Endothelial cell of umbilical vein (primary cell): ENCODE measurements at regions not wholly inside any gene's neighbourhood (a gene's known extent, or its start where the extent isn't known, plus 50 kb on each side); places are given as distances from the start of the nearest gene placed in this dataset.

Experiments used
- BruUV-seq: library from RNA; stranded (reverse); fragments of 400-500 nt; replicated peaks from 2 replicates; lab custom pipeline; 2021; lab: Mats Ljungman, UMichigan
- CTCF ChIA-PET: fragments of 300-600, 350-600 bp; sonication (Branson Sonifier 250); formaldehyde crosslinking; loops from one replicate; lab custom pipeline; 2021; ENCODE audit warnings: antibody characterized with exemption, inconsistent platforms; lab: Charles Lee
- POLR2A ChIA-PET: fragments of 300-600, 350-600 bp; sonication (Branson Sonifier 250); formaldehyde crosslinking; loops from one replicate; lab custom pipeline; 2021; ENCODE audit warnings: antibody characterized with exemption, inconsistent platforms; lab: Charles Lee
- DNase-seq: peaks from one replicate; pipeline ENCODE4 v3.0.0-alpha.2; 2011; ENCODE audit warnings: low read depth, low spot score
- FAIRE-seq: peaks from 2 replicates; lab custom pipeline; 2011; peaks lifted over from hg19 to GRCh38; lab: Jason Lieb, UNC
- H2AFZ ChIP-seq: 2 replicates; pipeline ENCODE4 v1.6.0; 2012; ENCODE audit warnings: low read depth, low read length, control low read depth, inconsistent platforms
- H3K27ac ChIP-seq: 2 replicates; pipeline ENCODE4 v1.5.1; 2011; ENCODE audit warnings: low read depth, mild to moderate bottlenecking, control low read depth, low read length, moderate library complexity; ENCODE audit not compliant: insufficient read depth
- H3K27me3 ChIP-seq, 2 experiments: 2 replicates each; pipeline versions ENCODE4 v1.6.0 to v1.6.1; 2011; ENCODE audit warnings: low read length in 2 of 2, mixed read lengths in 1 of 2; ENCODE audit not compliant: control insufficient read depth in 2 of 2, insufficient read depth in 2 of 2
- H3K36me3 ChIP-seq, 2 experiments: 2 replicates in 1 of 2; 3 replicates in 1 of 2; pipeline ENCODE4 v1.5.1; 2011; ENCODE audit warnings: low read length in 2 of 2, mild to moderate bottlenecking in 1 of 2, moderate library complexity in 1 of 2; ENCODE audit not compliant: control insufficient read depth in 2 of 2, insufficient read depth in 2 of 2; ENCODE audit errors: extremely low read depth in 1 of 2
- H3K4me1 ChIP-seq: 3 replicates; pipeline ENCODE4 v1.5.1; 2011; ENCODE audit warnings: mild to moderate bottlenecking, low read length; ENCODE audit not compliant: control insufficient read depth, insufficient read depth; ENCODE audit errors: extremely low read depth
- H3K4me2 ChIP-seq: 2 replicates; pipeline ENCODE4 v1.6.1; 2011; ENCODE audit warnings: low read length, control low read depth, mixed read lengths; ENCODE audit not compliant: insufficient read depth
- H3K4me3 ChIP-seq, 3 experiments: fragments of 200-600 bp in 1 of 3; sonication (generic), shearing (Covaris generic) in 1 of 3; replicated peaks in 1 of 3; 2 replicates each; pipeline ENCODE4 v1.5.1; 2011 to 2016; ENCODE audit warnings: control low read depth in 3 of 3, low read length in 3 of 3, mild to moderate bottlenecking in 2 of 3, inconsistent platforms in 1 of 3, low read depth in 1 of 3, moderate library complexity in 1 of 3; ENCODE audit not compliant: insufficient read depth in 1 of 3
- H3K79me2 ChIP-seq: 2 replicates; pipeline ENCODE4 v1.6.0; 2012; ENCODE audit warnings: low read length, inconsistent platforms; ENCODE audit not compliant: control insufficient read depth, insufficient read depth
- H3K9ac ChIP-seq: replicated peaks from 2 replicates; pipeline ENCODE3; 2011; ENCODE audit warnings: low read length, control low read depth; ENCODE audit not compliant: insufficient read depth; ENCODE audit errors: extremely low read depth
- H3K9me1 ChIP-seq: replicated peaks from 3 replicates; pipeline ENCODE4 v1.6.0; 2011; ENCODE audit warnings: mild to moderate bottlenecking, low read length; ENCODE audit not compliant: control insufficient read depth, insufficient read depth; ENCODE audit errors: extremely low read depth
- H3K9me3 ChIP-seq: replicated peaks from 2 replicates; pipeline ENCODE4 v1.5.1; 2012; ENCODE audit warnings: low read length, inconsistent platforms; ENCODE audit not compliant: control insufficient read depth, insufficient read depth
- H4K20me1 ChIP-seq: replicated peaks from 2 replicates; pipeline ENCODE3; 2011; ENCODE audit warnings: mild to moderate bottlenecking, low read length; ENCODE audit not compliant: control insufficient read depth, insufficient read depth; ENCODE audit errors: extremely low read depth
- EZH2 ChIP-seq: IDR thresholded peaks from 2 replicates; pipeline ENCODE4 v1.6.1; 2012; ENCODE audit warnings: borderline replicate concordance, low read depth, mild to moderate bottlenecking, moderate library complexity, low read length, inconsistent platforms; ENCODE audit not compliant: severe bottlenecking
- FOS ChIP-seq: IDR thresholded peaks from 2 replicates; pipeline ENCODE4 v1.6.1; 2011; ENCODE audit warnings: mild to moderate bottlenecking, low read length, moderate library complexity, borderline replicate concordance; ENCODE audit not compliant: insufficient read depth
- GATA2 ChIP-seq: IDR thresholded peaks from 2 replicates; pipeline ENCODE4 v1.7.0; 2011; ENCODE audit warnings: low read depth, mild to moderate bottlenecking, moderate library complexity, mixed read lengths, low read length; ENCODE audit not compliant: insufficient read length, insufficient read depth
- JUN ChIP-seq: IDR thresholded peaks from 2 replicates; pipeline ENCODE4 v1.6.1; 2011; ENCODE audit warnings: borderline replicate concordance, low read depth; ENCODE audit not compliant: insufficient read length, insufficient read depth
- MYC ChIP-seq: IDR thresholded peaks from one replicate; pipeline ENCODE4 v1.6.1; 2011; ENCODE audit warnings: mild to moderate bottlenecking, low read depth, low read length
- POLR2A ChIP-seq: IDR thresholded peaks from 2 replicates; pipeline ENCODE4 v1.6.1; 2012; ENCODE audit warnings: low read depth, mild to moderate bottlenecking, control low read depth, low read length
- POLR2AphosphoS5 ChIP-seq: IDR thresholded peaks from 2 replicates; pipeline ENCODE4 v1.6.1; 2012; ENCODE audit warnings: low read depth, mild to moderate bottlenecking, control low read depth, low read length, moderate library complexity; ENCODE audit not compliant: insufficient read depth
- dilution Hi-C: fragments of 300-500 bp; cut with MboI; formaldehyde crosslinking; loops from one replicate; pipeline ENCODE4 v1.15.0; 2019; ENCODE audit warnings: low sequenced_read_pairs; ENCODE audit not compliant: extremely low pct_ligation_motif_present
- intact Hi-C: fragments of 100-400 bp; cut with micrococcal nuclease; formaldehyde crosslinking; loops from one replicate; pipeline ENCODE4 v1.10.0; 2022
- TF ChIP-seq, protein P1 (sequence below): IDR thresholded peaks from 2 replicates; pipeline ENCODE4 v1.6.1; 2011; ENCODE audit not compliant: insufficient read depth, insufficient read length
- TF ChIP-seq, protein P2 (sequence below), 2 donors: IDR thresholded peaks; 1 replicate in 1 of 2; 2 replicates in 1 of 2; pipeline ENCODE4 v1.5.1; 2011; ENCODE audit warnings: low read length in 2 of 2, mild to moderate bottlenecking in 2 of 2, moderate library complexity in 2 of 2, control low read depth in 1 of 2, inconsistent platforms in 1 of 2, low read depth in 1 of 2; ENCODE audit not compliant: insufficient read depth in 1 of 2; ENCODE audit errors: extremely low read depth in 1 of 2

DNA sequence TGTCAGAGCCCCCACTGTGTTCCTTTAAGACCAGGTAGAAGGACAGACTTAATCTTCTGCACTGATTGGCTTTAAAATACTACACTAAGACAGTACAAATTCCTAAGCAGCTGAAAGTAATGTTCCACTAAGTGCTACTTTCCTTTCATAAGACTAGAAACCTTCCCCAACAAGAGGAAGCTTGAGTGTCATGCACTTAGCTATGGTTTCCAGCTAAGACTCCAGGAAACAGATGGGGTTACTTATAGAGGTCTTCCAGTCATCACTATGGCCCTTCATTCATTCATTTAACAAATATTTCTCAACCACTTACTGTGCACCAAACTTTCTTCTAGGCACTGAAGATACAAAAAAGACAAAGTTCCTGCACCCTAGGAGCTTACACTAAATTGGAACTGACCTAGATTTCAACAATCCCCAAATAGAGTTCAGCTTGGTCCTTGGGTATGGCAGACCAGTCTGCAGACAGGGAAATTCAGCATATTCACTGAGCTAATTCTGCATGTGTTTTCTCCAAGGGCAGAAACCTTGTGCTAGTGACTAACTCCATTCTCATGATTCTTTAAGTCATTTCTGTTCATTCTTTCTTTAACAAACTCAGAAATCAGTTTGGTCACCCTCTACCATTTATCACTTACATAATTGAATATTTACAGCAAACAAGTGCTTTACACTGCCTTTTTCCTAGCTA, 178.4 kb upstream of the MTNR1B start:
- no peak for TF ChIP-seq POLR2AphosphoS5
- TF ChIP-seq, protein P1, sequence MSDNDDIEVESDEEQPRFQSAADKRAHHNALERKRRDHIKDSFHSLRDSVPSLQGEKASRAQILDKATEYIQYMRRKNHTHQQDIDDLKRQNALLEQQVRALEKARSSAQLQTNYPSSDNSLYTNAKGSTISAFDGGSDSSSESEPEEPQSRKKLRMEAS, result no peak
- TF ChIP-seq, protein P2, sequence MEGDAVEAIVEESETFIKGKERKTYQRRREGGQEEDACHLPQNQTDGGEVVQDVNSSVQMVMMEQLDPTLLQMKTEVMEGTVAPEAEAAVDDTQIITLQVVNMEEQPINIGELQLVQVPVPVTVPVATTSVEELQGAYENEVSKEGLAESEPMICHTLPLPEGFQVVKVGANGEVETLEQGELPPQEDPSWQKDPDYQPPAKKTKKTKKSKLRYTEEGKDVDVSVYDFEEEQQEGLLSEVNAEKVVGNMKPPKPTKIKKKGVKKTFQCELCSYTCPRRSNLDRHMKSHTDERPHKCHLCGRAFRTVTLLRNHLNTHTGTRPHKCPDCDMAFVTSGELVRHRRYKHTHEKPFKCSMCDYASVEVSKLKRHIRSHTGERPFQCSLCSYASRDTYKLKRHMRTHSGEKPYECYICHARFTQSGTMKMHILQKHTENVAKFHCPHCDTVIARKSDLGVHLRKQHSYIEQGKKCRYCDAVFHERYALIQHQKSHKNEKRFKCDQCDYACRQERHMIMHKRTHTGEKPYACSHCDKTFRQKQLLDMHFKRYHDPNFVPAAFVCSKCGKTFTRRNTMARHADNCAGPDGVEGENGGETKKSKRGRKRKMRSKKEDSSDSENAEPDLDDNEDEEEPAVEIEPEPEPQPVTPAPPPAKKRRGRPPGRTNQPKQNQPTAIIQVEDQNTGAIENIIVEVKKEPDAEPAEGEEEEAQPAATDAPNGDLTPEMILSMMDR (IDR thresholded peaks at IDR 0.05; ENCODE audit: extremely low read depth in 1 of 2, insufficient read depth in 1 of 2, low read depth in 1 of 2, low read length in 2 of 2), result no peak
- TF ChIP-seq EZH2, result no peak
- no peak for TF ChIP-seq POLR2A
- no peak for TF ChIP-seq JUN
- TF ChIP-seq FOS, result no peak
- no peak for TF ChIP-seq GATA2
- TF ChIP-seq MYC, result no peak
- CTCF ChIA-PET, result no interaction called here
- no peak for FAIRE-seq

More for the DNA sequence above, 178.4 kb upstream of the MTNR1B start:
- H3K9ac ChIP-seq, result no peak overlapping the region
- DNase-seq, result no peak
- H3K4me1 ChIP-seq, result no peaks in the 10 kb centered on the region
- H3K9me3 ChIP-seq, result peaks cover 4% of the 10 kb centered on the region
- POLR2A ChIA-PET, result no interaction called here
- H3K27me3 ChIP-seq, result no peaks in the 10 kb centered on the region
- dilution Hi-C loops, result no loop called here
- no peaks in the 10 kb centered on the region for H4K20me1 ChIP-seq
- H3K9me1 ChIP-seq, result no peaks in the 10 kb centered on the region
- no peak overlapping the region for H3K4me2 ChIP-seq
- no peak overlapping the region for H3K4me3 ChIP-seq
- intact Hi-C loops, result no loop called here
- no peaks in the 10 kb centered on the region for H3K36me3 ChIP-seq
- no peaks in the 10 kb centered on the region for H3K79me2 ChIP-seq
- no peak overlapping the region for H3K27ac ChIP-seq
- H2AFZ ChIP-seq, result no peak overlapping the region
- no TSS peak for BruUV-seq
